Upper lobe of left lung (tissue), 6 donors: ENCODE measurements at regions not wholly inside any gene's neighbourhood (a gene's known extent, or its start where the extent isn't known, plus 50 kb on each side); places are given as distances from the start of the nearest gene placed in this dataset.
"Not testable (repeated sequence)": the region's sequence is repeated elsewhere in the genome, so short reads cannot be mapped to it uniquely, and the experiment has no call there.

ENCODE experiments used
- ATAC-seq, 2 donors: fragments of 200-7000 bp; cut with Tn5 transposase; one replicate each; pipeline ENCODE4 v1.9.1; 2022; ENCODE audit warnings: mild to moderate bottlenecking in 2 of 2, moderate library complexity in 2 of 2; ENCODE audit not compliant: low FRiP score in 2 of 2
- DNase-seq, 2 donors: peaks; one replicate each; pipeline ENCODE4 v3.0.0-alpha.2; 2019 to 2020
- H3K27ac ChIP-seq, 4 donors: fragments of 200-600 bp; sonication (generic); one replicate each; pipeline ENCODE4 v1.5.1; 2016 to 2019
- H3K27me3 ChIP-seq, 4 donors: fragments of 200-600 bp; sonication (generic); one replicate each; pipeline ENCODE4 v1.5.1; 2017 to 2019
- H3K36me3 ChIP-seq, 4 donors: fragments of 200-600 bp; sonication (generic); one replicate each; pipeline ENCODE4 v1.5.1; 2016 to 2019
- H3K4me1 ChIP-seq, 4 donors: fragments of 200-600 bp; sonication (generic); one replicate each; pipeline ENCODE4 v1.5.1; 2018 to 2019
- H3K4me3 ChIP-seq, 4 donors: fragments of 200-600 bp; sonication (generic); one replicate each; pipeline ENCODE4 v1.5.1; 2017 to 2019; ENCODE audit warnings: mild to moderate bottlenecking in 2 of 4, moderate library complexity in 1 of 4
- H3K9me3 ChIP-seq, 4 donors: fragments of 200-600 bp; sonication (generic); one replicate each; pipeline ENCODE4 v1.5.1; 2018 to 2019
- CTCF ChIP-seq, 6 experiments: fragments of 450-650 bp in 4 of 6; fragments of 200-600 bp in 2 of 6; sonication (generic) in 2 of 6; IDR thresholded peaks; one replicate each; pipeline ENCODE4 v1.5.1; 2016 to 2019; ENCODE audit warnings: antibody characterized with exemption in 6 of 6
- EP300 ChIP-seq, 4 donors: sonication (generic); formaldehyde crosslinking; IDR thresholded peaks; one replicate each; pipeline ENCODE4 v1.5.1; 2017; ENCODE audit warnings: antibody characterized with exemption in 4 of 4, control low read depth in 2 of 4
- POLR2A ChIP-seq, 4 donors: fragments of 450-650 bp; IDR thresholded peaks; one replicate each; pipeline ENCODE4 v1.5.1; 2016 to 2017; ENCODE audit warnings: antibody characterized with exemption in 4 of 4, mild to moderate bottlenecking in 2 of 4
- POLR2AphosphoS5 ChIP-seq, 2 donors: sonication (generic); formaldehyde crosslinking; IDR thresholded peaks; one replicate each; pipeline ENCODE4 v1.5.1; 2017; ENCODE audit warnings: antibody characterized with exemption in 2 of 2
- WGBS, 2 donors: methylation state at CpG; one replicate each; pipeline ENCODE4 v1.1.5; 2017 to 2018; 5-methylcytosine and 5-hydroxymethylcytosine counted together
- donor health status: DM: no; HTN: no; CAD: no; lungs with moderate emphysema.
- donor health status: DM: no; HTN: yes; CAD: no; lungs with severe emphysema.

- no peaks in the 10 kb centered on the region for H3K27me3 ChIP-seq
- H3K9me3 ChIP-seq, result no peaks in the 10 kb centered on the region
- no peaks in the 10 kb centered on the region for H3K4me1 ChIP-seq
- no peak overlapping the region for H3K4me3 ChIP-seq
- no peak overlapping the region for H3K27ac ChIP-seq
- WGBS, 2 donors, result 60 to 61% methylated on average over 1 of the region's 1 CpG
- no peaks in the 10 kb centered on the region for H3K36me3 ChIP-seq
- DNase-seq (no peak), ATAC-seq (no peak)
- TF ChIP-seq POLR2AphosphoS5 (IDR thresholded peaks at IDR 0.05) (no peak), CTCF (IDR thresholded peaks at IDR 0.05) (no peak), EP300 (IDR thresholded peaks at IDR 0.05) (no peak), POLR2A (IDR thresholded peaks at IDR 0.05) (no peak)
Measured at GRCh38 chr3:94821241-94821640, 758.4 kb downstream of the NSUN3 start.

- no peak for DNase-seq
- no peak overlapping the region for H3K27ac ChIP-seq
- no peaks in the 10 kb centered on the region for H3K9me3 ChIP-seq
- no peaks in the 10 kb centered on the region for H3K4me1 ChIP-seq
- no peaks in the 10 kb centered on the region for H3K36me3 ChIP-seq
- no peaks in the 10 kb centered on the region for H3K27me3 ChIP-seq
- ATAC-seq, result no peak
- TF ChIP-seq EP300 (IDR thresholded peaks at IDR 0.05) (no peak), CTCF (IDR thresholded peaks at IDR 0.05) (no peak), POLR2AphosphoS5 (IDR thresholded peaks at IDR 0.05) (no peak), POLR2A (IDR thresholded peaks at IDR 0.05) (no peak)
- 64 to 66% methylated on average over 2 of the region's 2 CpGs for WGBS, 2 donors
- no peak overlapping the region for H3K4me3 ChIP-seq
Measured at GRCh38 chr3:94822298-94822697, 759.4 kb downstream of the NSUN3 start.

GRCh38 chr3:94846251-94846650 is 783.4 kb downstream of the NSUN3 start:
- not testable (repeated sequence) for ATAC-seq, H3K4me3 ChIP-seq, H3K27me3 ChIP-seq, H3K36me3 ChIP-seq, H3K27ac ChIP-seq, H3K9me3 ChIP-seq, H3K4me1 ChIP-seq
- peak in 1 of 2 donors; percentile 27 for DNase-seq
- 86 to 90% methylated on average over 10 of the region's 10 CpGs for WGBS, 2 donors

- DNase-seq, result no peak
- peak in 1 of 2 donors; percentile 23 for ATAC-seq
Measured at GRCh38 chr3:94862703-94863102, 799.8 kb downstream of the NSUN3 start.

GRCh38 chr3:94869059-94869547 is 806.2 kb downstream of the NSUN3 start:
- Histone ChIP-seq H3K4me1 (no peaks in the 10 kb centered on the region), H3K27me3 (no peaks in the 10 kb centered on the region), H3K9me3 (peaks cover 0 to 13% (median 6%) of the 10 kb centered on the region in 4 donors), H3K27ac (no peak overlapping the region), H3K36me3 (no peaks in the 10 kb centered on the region), H3K4me3 (no peak overlapping the region)
- TF ChIP-seq POLR2A (IDR thresholded peaks at IDR 0.05) (no peak), POLR2AphosphoS5 (IDR thresholded peaks at IDR 0.05) (no peak), CTCF (IDR thresholded peaks at IDR 0.05) (no peak), EP300 (IDR thresholded peaks at IDR 0.05) (no peak)
- DNase-seq (no peak), ATAC-seq (no peak)
- WGBS, 2 donors, result 60 to 77% methylated on average over 2 of the region's 2 CpGs

More at GRCh38 chr3:94862703-94863102, 799.8 kb downstream of the NSUN3 start:
- Histone ChIP-seq H3K27me3 (no peaks in the 10 kb centered on the region), H3K9me3 (peaks cover 0 to 28% (median 12%) of the 10 kb centered on the region in 4 donors), H3K27ac (no peak overlapping the region), H3K4me1 (no peaks in the 10 kb centered on the region), H3K4me3 (no peak overlapping the region), H3K36me3 (no peaks in the 10 kb centered on the region)
- TF ChIP-seq POLR2AphosphoS5 (IDR thresholded peaks at IDR 0.05) (no peak), EP300 (IDR thresholded peaks at IDR 0.05) (no peak), POLR2A (IDR thresholded peaks at IDR 0.05) (no peak), CTCF (IDR thresholded peaks at IDR 0.05) (peak in 3 of 6 experiments; percentile 19 to 35 (median 34))
- 66 to 91% methylated on average over 3 of the region's 3 CpGs for WGBS, 2 donors
